ENCODE measurements at regions not wholly inside any gene's neighbourhood (a gene's known extent, or its start where the extent isn't known, plus 50 kb on each side); places are given as distances from the start of the nearest gene placed in this dataset.

DNA sequence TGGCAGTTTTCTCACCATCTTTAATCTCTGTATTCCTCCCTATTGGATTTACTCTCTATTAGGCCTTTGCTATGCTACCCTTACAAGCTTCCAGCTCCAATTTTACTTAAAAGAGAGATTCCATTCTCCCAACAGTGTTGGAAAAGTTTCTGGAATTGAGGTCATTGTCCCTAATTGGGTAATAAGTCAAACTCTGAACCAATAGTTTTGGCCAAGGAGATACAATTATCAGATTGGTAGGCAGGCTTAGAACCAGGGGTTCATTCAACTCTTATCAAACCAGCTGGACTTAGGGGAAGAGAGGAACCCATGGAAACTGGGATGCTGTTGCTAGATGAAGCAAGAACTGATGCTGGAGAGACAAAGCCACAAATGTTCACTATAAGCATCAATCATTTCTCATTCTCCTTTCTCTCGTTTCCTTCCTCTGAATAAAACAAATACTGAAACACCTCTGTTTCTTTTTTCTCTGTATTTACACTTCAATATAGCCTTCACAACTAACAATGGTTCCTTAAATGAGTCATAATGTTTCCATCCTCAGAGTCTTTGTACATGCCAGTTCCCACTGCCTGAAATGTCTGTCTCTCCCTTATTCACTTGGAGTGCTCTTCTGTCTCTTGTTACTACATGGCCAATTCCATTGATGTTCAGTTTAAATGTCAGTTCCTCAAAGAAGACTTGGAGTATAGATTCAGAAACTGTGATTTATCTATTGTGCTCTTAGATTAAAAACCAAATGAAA is 587.3 kb downstream of the GABRG2 start:
- no peak for TF ChIP-seq CTCF (optimal IDR thresholded peaks at IDR 0.05 in 1 of 3, IDR thresholded peaks at IDR 0.05 in 1 of 3, conservative IDR thresholded peaks at IDR 0.05 in 1 of 3; ENCODE audit: extremely low read depth in 1 of 3, insufficient read depth in 2 of 3, low read length in 3 of 3)
- no peak for TF ChIP-seq EZH2 (IDR thresholded peaks at IDR 0.05; ENCODE audit: low read length)

Measured in keratinocyte (primary cell).